ENCODE measurements at regions not wholly inside any gene's neighbourhood (a gene's known extent, or its start where the extent isn't known, plus 50 kb on each side); places are given as distances from the start of the nearest gene placed in this dataset.

GRCh38 chr17:71227841-71228240, 893.0 kb upstream of the SOX9 start:
- intact Hi-C loops (cut with micrococcal nuclease) (no loop called here), dilution Hi-C loops (cut with MboI; ENCODE audit: extremely low pct_ligation_motif_present, low sequenced_read_pairs) (no loop called here)
- FAIRE-seq, result no peak
- Histone ChIP-seq H3K4me2 (ENCODE audit: insufficient read depth, low read length) (no peak overlapping the region), H2AFZ (ENCODE audit: low read depth, low read length) (no peak overlapping the region), H3K27me3 (ENCODE audit: control insufficient read depth in 2 of 2, insufficient read depth in 2 of 2, low read length in 2 of 2) (no peaks in the 10 kb centered on the region), H3K9me3 (replicated peaks; ENCODE audit: control insufficient read depth, insufficient read depth, low read length) (no peaks in the 10 kb centered on the region), H3K9me1 (replicated peaks; ENCODE audit: control insufficient read depth, extremely low read depth, insufficient read depth, low read length) (no peaks in the 10 kb centered on the region), H3K4me1 (ENCODE audit: control insufficient read depth, extremely low read depth, insufficient read depth, low read length) (no peaks in the 10 kb centered on the region), H3K4me3 (replicated peaks in 1 of 3; ENCODE audit: insufficient read depth in 1 of 3, low read depth in 1 of 3, low read length in 3 of 3) (no peak overlapping the region), H3K36me3 (ENCODE audit: control insufficient read depth in 2 of 2, extremely low read depth in 1 of 2, insufficient read depth in 2 of 2, low read length in 2 of 2) (no peaks in the 10 kb centered on the region), H3K9ac (replicated peaks; ENCODE audit: extremely low read depth, insufficient read depth, low read length) (no peak overlapping the region), H3K79me2 (ENCODE audit: control insufficient read depth, insufficient read depth, low read length) (no peaks in the 10 kb centered on the region), H3K27ac (ENCODE audit: insufficient read depth, low read depth, low read length) (no peak overlapping the region), H4K20me1 (replicated peaks; ENCODE audit: control insufficient read depth, extremely low read depth, insufficient read depth, low read length) (no peaks in the 10 kb centered on the region)
- DNase-seq (ENCODE audit: low read depth, low spot score), result no peak
- POLR2A ChIA-PET, result no interaction called here
- CTCF ChIA-PET, result no interaction called here
- BruUV-seq (replicated peaks), result no TSS peak
- TF ChIP-seq CTCF (IDR thresholded peaks at IDR 0.05; ENCODE audit: extremely low read depth in 1 of 2, insufficient read depth in 1 of 2, low read depth in 1 of 2, low read length in 2 of 2) (no peak), MYC (IDR thresholded peaks at IDR 0.05; ENCODE audit: low read depth, low read length) (no peak), FOS (IDR thresholded peaks at IDR 0.05; ENCODE audit: borderline replicate concordance, insufficient read depth, low read length) (no peak), POLR2A (IDR thresholded peaks at IDR 0.05; ENCODE audit: low read depth, low read length) (no peak), EZH2 (IDR thresholded peaks at IDR 0.05; ENCODE audit: borderline replicate concordance, low read depth, low read length, severe bottlenecking) (no peak), JUN (IDR thresholded peaks at IDR 0.05; ENCODE audit: borderline replicate concordance, insufficient read depth, insufficient read length, low read depth) (no peak), GATA2 (IDR thresholded peaks at IDR 0.05; ENCODE audit: insufficient read depth, insufficient read length, low read depth, low read length) (no peak), MAX (IDR thresholded peaks at IDR 0.05; ENCODE audit: insufficient read depth, insufficient read length) (no peak), POLR2AphosphoS5 (IDR thresholded peaks at IDR 0.05; ENCODE audit: insufficient read depth, low read depth, low read length) (no peak)

Measured in endothelial cell of umbilical vein (primary cell).